HG03342 (cell line): ENCODE measurements at regions not wholly inside any gene's neighbourhood (a gene's known extent, or its start where the extent isn't known, plus 50 kb on each side); places are given as distances from the start of the nearest gene placed in this dataset.

Experiments used
- ATAC-seq: cut with Tn5 transposase; IDR thresholded peaks from one replicate; pipeline ENCODE4 v1.9.1; 2021; ENCODE audit warnings: mild to moderate bottlenecking, moderate library complexity; ENCODE audit not compliant: unreplicated experiment

DNA sequence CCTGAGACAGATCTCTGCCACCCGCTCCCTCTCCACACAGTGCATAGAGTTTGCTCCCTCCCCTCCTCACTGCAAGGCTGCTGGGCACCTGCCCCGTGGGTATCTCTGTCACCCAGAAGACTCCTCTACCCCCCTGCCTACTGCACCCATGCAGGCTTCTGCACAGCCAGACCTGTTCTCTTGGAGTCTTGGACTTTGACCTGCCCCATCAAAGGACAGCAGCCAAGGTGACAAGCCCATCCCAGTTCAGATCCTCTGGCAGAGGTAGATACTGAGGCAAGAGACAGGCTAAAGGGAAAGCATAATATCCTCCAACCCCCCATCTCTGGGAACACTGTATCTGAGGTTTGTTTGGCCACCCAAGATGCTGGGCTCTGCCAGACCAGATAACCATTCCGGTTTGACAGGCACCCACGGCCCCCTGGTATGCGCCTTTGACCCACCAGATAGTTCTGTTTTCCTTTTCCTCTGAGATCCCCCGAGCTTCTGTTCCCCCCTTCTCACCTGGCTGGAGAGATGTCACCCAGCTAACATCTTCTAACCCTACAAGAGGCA lies 239.6 kb downstream of the SOX9 start:
- no peak for ATAC-seq

DNA sequence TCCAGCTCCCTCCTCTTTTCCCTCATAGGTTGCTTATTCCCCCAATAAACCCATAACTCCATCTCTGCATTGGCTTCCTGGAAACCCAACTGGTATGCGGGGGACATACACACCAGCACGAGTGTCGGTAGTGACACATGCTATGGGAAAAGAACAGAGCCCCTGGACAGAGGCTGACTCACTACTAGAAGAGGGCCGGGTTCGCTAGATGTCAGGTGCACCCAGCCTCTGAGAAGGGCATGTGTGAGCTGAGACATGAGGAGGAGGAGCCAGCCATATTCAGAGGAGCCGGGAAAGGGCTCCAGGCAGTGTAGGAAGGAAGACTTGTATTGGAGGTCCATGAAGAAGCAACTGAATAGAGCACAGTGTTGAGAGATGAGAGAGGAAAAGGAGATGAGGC lies 241.1 kb downstream of the SOX9 start:
- ATAC-seq = no peak

DNA sequence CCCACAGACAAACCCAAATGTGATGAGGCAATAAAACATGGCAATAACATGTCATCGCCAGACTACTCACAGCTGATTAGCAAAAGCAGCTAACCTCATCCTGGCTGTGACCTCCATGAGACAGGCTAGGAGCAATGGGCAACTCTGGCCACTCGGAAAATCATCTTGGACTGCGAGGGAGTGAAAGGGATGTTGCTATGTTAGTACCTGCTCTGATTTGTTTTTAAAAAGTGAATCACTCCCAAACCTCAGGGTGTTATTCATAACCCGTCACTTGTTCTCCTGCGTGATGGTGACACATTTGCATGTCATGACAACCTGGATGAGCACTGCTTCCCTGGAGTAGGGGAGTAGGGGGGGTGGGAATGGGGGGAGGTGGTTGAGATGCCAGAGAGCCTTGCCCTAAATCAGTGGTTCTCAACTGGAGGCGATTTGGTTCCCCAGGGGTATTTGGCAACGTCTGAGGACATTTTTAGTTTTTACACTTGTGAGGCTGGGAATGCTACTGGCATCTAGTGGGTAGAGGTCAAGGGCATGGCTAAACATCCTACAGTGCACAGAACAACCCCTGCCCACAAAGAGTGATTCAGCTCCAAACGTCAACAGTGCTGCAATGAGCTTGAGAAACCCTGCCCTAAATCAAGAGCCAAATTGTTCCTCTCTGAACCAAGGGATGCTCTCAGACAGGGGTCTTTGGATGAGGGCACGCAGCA lies 241.7 kb downstream of the SOX9 start:
- no peak for ATAC-seq

DNA sequence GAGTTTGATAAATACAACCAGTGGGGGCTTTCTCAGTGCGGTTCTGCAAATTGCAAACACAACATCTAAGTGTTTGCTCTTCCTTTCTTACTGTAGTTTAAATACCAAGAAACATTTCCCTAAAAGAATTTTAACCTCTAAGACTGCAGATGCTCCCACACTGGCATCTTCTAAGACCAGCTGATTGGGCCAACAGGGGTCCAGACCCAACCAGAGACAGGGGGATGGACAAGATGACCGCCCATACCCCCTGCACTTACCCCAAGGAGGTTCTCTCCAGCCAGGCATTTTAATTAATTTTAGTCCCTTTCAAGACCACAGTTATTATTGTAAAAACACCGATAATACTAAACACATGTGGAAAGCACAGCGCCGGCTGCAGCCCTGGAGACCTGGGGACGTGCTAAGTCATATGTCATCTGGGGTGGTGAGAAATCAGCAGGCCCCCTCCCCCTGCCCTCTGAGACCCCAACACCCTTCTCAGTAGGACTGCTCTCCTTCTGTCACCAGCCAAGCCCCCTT lies 242.3 kb downstream of the SOX9 start:
- no peak for ATAC-seq

DNA sequence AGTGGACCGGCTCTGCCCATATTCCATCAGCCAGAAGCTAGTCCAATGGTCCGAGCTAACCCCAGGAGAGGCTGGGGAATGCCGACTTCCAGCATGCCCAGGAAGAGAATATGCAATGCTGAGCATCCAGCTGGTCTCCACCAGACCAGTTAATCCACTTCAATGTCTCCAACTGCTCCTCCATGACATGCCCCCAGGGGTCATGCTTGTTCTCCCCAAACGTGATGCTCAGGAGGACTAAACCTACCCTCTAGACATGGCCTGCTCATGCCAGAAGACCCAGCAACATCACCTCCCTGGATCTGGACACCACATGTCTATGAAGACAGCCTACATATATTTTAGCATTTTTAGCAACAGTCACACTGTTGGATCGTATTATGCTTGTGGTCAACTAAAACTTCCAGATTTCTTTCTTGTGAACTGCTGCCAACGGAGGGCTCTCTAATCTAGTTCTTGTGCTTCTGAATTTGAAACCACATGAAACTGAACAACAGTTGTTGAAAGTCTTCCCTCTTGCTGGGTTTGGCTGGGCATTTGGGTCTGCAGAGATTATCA lies 245.1 kb downstream of the SOX9 start:
- no peak for ATAC-seq

DNA sequence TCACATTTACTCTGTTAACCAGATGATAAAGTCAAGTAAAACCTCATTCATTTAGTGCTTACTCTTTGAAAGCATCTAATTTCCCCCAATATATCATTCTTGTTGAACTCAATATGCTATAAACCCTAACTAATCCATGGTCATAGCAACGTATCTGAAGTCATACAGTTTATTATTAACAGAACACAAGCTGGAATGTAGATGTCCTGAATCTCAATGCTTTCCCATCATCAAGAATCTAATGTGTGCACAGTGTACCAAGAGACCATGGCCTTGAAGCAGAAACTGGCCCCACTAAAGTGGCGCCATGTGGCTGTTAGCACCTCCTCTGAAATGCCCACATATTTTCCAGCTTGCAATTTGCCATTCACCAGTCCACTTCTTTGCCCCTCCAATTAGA lies 245.8 kb downstream of the SOX9 start:
- ATAC-seq = no peak

DNA sequence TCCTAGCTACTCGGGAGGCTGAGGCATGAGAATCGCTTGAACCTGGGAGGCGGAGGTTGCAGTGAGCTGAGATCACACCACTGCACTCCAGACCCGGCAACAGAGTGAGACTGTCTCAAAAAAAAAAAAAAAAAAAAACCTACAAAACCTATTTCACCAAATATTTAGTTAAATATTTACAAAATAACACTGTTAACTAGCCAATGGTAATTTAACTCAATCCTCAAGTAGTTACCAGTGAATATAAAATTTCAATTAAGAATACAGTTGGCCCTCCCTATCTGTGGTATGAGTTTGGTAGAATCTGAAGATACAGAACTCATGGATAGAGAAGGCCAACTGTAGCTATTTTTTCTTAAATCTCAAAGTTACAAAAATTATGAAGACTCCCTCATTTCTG lies 247.4 kb downstream of the SOX9 start:
- no peak for ATAC-seq

DNA sequence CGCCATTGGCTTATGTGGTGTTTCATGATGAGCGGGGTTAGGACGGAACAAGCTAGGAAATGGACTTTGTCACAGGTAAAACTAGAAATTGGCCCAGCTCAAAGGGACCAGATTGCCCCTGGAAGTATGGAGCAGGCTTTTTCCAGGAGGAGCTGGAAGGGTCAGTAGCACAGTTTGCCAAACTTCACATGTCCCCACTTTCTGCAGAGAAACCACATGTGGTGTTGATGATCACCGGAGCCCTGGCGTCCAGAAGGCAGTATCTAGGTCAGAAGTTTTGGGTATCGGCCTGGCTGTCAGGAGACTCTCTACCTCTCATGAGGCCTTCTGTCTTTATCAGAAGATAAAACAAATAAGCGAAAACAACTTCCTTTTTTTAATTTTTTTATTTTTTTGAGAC lies 248.5 kb downstream of the SOX9 start:
- ATAC-seq = no peak

DNA sequence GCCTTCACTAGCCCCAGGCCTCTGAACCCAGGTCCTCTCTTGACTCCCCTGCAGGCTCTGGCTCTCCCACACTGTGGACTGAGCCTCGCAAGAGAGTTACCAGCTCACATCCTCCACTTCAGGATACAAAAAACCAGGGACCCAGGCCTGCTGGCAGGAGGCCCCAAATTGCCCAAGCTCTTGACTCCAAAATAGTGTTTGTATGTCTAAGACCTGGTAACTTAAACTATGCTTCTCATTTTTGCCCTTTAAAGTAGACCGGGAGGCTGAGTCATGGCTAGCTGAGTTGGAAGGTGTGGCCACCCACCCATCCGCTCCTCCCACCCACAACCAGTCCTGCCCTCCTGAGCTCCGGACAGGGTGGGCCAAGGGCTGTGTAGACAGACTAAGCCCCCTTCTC lies 250.0 kb downstream of the SOX9 start:
- ATAC-seq = no peak

DNA sequence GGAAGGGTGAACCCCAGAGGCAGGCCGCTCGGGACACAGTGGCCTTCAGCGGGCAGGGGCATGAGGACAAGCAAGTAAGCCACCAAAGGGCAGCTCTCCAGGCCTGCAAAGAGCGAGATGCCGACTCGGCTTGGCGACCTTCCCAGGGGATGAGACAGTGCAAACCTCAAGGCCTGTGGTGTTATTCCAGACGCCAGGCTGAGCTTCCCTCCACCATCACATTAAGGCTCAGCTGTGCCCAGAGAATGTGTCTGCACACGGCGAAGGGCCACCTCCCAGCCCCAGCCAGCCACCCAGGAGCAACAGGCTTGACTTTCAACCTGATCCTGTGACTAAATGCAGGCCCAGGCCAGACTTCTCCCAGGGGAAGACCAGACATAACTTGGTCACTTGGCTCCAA lies 251.4 kb downstream of the SOX9 start:
- no peak for ATAC-seq

DNA sequence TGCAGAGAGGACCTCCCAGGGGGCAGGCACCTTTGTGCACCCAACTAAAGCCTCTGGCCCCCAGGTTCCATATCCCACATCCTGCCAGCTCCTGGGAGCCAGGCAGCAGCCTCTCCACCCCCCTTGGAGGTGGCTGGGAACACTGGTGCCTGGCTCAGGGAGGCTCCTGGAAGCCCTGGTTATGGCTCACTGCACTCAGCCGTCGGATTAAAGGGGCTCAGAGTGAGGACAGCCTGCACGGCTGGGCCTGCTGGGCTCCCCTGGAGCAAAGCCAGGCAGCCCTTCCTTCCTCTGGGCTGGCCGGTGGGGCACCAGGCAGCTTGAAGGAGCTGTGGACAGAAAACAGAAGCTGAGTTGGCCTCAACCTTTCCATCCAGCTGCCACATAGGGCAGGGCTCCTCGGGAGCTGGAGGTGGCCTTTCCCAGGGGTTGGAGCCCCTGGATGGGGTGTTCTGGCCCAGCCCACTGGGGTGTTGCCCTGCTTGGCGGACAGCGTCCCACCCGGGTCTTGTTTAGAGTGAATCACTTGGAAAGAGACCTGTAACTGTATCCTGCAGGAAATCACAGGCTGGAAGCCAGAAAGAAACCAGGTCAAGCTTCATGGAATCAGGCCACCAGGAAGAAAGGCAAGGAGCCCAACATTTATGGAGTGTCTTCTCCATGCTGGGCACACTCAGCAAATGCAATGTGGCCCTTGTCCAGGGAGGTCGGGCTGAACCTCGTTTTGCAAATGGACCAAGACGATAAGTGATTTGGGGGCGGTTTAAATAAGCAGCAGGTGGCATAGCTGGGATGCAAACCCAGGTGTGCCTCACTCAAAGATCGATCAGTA lies 253.3 kb downstream of the SOX9 start:
- ATAC-seq = no peak

DNA sequence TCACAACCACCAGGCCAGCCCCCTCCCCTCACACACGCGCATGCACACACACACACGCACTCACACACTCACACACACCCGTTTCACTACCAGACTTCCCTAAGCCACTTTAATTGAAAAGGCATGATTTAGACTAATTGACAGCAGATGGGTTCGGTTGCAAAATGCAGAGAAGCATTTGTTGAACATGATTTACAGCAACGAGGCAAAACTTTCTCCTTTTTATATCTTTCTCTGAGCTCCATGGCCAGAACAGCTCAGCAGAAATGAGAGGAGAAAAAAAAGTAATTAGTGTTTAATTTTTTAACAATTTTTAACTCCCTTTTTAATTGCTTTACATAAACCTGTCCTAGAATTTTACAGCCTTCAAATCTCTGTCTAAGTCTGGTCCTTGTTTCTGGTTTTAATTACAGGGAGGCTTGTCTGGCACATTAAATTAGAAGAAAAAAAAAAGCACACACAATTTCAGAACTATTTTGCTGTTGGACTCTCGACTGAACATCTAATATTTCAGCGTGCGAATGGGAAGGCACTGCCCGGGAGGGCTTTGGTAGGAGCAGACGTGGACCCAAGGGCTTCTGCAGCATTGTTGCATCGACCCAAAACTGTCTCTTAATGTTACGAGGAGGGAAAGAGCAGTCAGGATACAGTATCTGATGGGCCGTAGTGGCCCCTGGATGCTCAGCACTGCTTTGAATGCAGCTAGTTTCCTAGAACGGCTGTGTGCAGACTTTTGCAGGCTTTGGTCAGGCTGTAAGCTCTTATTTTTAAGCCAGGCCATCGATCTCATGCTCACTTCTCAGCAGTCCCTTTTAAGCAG lies 255.9 kb downstream of the SOX9 start:
- no peak for ATAC-seq

DNA sequence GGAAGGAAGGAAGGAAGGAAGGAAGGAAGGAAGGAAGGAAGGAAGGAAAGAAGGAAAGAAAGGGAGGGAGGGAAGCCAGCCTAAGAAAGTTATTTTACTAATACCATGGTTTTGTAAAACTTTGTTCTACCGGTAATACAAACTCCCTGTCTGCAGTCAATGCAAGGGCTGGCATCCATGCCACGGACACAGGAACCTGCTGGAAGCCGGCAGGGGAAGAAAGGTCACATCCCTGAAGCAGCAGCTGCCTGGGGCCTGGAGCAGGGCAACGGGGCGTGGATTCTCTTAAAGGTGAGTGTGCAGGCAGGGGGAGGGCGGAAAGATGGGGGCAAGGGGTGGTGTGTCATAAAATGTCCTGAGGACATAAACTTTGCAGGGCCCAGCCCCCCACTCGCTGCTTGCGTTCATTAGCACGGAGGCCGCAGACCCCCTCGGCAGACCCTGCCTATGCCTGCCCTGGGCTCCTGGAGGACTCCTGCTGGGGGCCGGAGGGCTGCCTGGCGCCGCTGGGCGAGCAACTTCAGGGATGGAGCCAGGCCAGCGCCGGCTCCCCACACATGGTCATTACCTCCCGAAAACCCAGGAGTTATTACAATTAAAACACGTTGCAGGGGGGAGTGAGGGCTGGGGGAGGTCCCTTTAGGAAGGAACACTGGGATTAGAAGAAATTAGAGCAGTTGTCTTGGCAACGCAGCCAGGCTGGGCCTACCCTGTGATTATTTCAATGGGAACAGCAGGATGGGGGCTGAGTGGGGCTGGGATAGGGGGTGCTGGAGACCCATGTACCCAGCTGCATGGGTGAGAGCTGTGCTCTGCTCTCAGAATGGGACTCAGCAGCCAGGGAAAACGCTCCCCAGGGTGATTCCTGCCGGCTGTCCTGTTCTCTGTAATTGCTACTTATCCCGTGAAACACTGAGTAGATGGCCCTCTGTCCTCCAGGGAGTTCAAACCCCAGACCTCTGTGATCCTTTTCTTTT lies 257.9 kb downstream of the SOX9 start:
- no peak for ATAC-seq

DNA sequence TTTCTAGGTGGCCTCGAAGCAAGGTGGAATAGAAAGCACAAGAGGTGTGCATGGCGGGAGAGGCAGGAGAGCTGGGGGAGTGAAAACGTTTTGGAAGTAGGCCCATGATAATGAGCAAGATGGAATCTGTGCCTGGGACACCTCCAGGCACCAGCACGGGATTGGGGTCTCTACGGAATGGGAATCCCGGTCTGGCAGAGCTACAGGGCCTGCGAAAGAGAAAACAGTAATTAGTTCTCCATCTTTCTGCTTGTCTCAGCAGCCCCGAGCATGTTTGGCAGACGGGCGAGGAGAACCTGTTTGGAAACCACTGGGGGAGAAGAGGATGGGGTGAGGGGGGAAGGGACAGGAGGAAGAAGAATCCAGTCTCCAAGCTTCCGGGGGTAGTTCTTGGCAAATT lies 258.7 kb downstream of the SOX9 start:
- no peak for ATAC-seq

DNA sequence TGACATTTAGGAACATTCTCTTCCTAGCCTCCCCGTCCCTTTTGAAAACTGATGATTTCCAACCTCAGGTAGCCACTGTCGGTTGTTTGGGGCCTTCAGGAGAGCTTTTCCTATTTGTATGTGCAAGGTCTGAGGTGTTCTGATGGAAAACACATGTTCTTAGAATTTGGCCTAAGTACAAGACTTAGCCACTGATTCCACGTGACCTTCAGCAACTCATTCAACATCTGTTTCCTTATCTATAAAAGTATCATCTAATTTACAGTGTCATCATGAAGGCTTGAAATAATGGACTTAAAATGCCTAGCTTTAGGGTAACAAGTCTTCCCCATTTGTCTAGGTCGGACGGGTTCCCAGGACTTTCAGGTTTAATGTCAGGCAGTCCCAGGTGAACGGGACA lies 259.3 kb downstream of the SOX9 start:
- no peak for ATAC-seq

DNA sequence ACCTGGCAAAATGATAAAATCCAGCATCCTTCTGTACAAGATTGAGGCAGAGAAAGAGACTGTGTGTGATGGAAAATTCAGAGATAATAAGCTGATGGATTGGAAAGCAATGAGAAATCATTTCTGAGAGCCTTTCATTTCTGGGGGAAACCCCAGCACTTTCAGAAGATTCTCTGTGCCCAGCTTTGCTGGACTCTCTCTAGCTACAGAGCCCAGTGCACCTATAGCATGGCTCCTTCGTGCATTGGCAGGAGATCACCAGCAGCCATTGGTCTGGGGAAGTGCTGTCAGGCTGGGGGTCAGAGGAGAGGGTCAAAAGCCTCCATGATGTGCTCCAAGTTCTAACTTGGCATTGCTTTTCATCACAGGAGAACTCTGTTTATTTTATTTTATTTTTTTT lies 259.9 kb downstream of the SOX9 start:
- ATAC-seq = no peak

DNA sequence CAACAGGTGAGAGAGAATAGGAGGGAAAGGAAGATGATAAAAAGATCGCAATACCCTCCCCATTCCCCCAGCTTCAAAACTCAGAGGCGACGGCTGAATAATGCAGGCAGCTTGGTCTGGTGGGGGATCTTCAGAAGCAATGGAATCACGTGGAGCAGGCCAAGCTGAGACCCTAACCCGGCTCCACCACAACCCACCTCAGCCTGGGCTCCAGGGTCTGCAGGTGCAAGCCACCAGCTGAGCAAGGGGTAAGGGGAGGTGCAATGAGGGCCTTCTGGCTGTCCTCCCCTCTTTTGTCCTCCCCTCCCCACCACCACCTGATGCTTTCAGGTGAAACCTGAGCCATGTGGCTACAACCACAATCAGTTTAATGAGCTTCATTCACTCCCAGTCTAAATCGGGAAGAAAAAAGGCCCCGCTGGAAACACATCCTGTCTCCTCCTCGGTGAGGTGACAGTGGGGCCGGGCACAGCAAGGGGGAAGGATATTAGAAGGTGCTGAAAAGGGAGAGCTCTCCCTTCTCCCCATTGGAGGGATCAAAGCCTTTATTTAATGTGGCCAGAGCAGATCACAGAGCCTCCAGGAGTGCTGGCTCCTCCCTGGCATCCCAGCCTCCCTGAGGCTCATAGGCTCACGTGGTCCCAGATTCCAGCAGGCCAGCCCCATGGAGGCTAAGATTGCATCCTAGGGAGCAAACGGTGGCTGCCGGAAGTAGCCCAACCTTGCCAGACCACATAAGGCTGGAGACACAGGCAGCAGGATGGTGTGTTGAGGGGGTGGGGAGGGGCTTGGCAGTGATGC lies 261.0 kb downstream of the SOX9 start:
- no peak for ATAC-seq

DNA sequence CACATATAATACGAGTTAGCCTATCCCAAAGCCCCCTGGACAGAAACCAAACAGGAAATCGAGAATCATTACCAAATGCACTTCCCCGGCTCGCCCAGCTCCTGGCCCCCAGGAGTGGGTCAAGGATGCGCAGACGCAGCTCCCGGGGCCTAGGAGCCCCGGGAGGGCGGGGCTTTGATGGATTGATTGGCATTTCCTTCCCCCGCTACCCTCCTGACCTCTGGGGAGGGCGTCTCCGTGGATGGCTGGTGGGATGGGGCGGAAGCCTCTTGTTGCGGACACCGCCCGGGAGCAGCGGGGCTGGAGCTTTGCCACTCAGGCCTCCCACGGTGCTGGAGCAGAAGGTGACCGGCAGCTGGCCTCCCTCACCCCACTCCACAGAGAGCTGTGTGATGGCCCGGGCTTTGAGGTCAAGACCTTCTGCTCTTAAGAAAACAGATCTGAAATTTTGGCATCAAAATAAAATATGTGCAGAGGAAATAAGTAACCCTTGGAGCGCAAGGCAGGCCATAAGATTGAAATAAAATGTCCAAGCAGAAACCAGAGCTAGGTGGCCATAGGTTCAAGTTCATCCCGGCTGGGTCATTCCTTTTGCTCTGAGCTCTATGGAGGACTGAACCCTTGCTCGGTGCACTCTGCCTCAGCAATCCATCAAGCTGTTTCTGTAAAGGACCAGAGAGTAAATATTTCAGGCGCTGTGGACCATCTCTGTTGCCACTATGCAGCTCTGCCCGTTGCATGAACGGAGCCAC lies 262.3 kb downstream of the SOX9 start:
- no peak for ATAC-seq
